ENCODE measurements at regions not wholly inside any gene's neighbourhood (a gene's known extent, or its start where the extent isn't known, plus 50 kb on each side); places are given as distances from the start of the nearest gene placed in this dataset.

GRCh38 chr9:129524582-129525270, 96.2 kb downstream of the C9orf50 start:
- DNase-seq, result no peak
- no peaks in the 10 kb centered on the region for H3K27me3 ChIP-seq (ENCODE audit: control insufficient read depth, insufficient read depth, low read length)
- H3K4me3 ChIP-seq (ENCODE audit: insufficient read depth, low read depth, low read length), result no peak overlapping the region
- no peaks in the 10 kb centered on the region for H3K36me3 ChIP-seq (replicated peaks; ENCODE audit: control insufficient read depth, insufficient read depth, low read length)

- Histone ChIP-seq H3K36me3 (replicated peaks; ENCODE audit: control insufficient read depth, insufficient read depth, low read length) (no peaks in the 10 kb centered on the region), H3K27me3 (ENCODE audit: control insufficient read depth, insufficient read depth, low read length) (no peaks in the 10 kb centered on the region), H3K4me3 (ENCODE audit: insufficient read depth, low read depth, low read length) (no peak overlapping the region)
- DNase-seq, result peak; percentile 51
Measured at GRCh38 chr9:129523943-129524581, 96.8 kb downstream of the C9orf50 start.

- Histone ChIP-seq H3K36me3 (replicated peaks; ENCODE audit: control insufficient read depth, insufficient read depth, low read length) (no peaks in the 10 kb centered on the region), H3K4me3 (ENCODE audit: insufficient read depth, low read depth, low read length) (no peak overlapping the region), H3K27me3 (ENCODE audit: control insufficient read depth, insufficient read depth, low read length) (no peaks in the 10 kb centered on the region)
- no peak for DNase-seq
Measured at GRCh38 chr9:129522351-129522750, 98.5 kb downstream of the C9orf50 start.

GRCh38 chr9:129520082-129520481, 100.8 kb downstream of the C9orf50 start:
- Histone ChIP-seq H3K4me3 (ENCODE audit: insufficient read depth, low read depth, low read length) (no peak overlapping the region), H3K36me3 (replicated peaks; ENCODE audit: control insufficient read depth, insufficient read depth, low read length) (no peaks in the 10 kb centered on the region), H3K27me3 (ENCODE audit: control insufficient read depth, insufficient read depth, low read length) (no peaks in the 10 kb centered on the region)
- no peak for DNase-seq

GRCh38 chr9:129518074-129518473, 102.8 kb downstream of the C9orf50 start:
- no peak for DNase-seq
- Histone ChIP-seq H3K27me3 (ENCODE audit: control insufficient read depth, insufficient read depth, low read length) (no peaks in the 10 kb centered on the region), H3K4me3 (ENCODE audit: insufficient read depth, low read depth, low read length) (no peak overlapping the region), H3K36me3 (replicated peaks; ENCODE audit: control insufficient read depth, insufficient read depth, low read length) (no peaks in the 10 kb centered on the region)

- no peak for DNase-seq
Measured at GRCh38 chr9:129517006-129517405, 103.9 kb downstream of the C9orf50 start.

GRCh38 chr9:129514891-129515290, 106.0 kb downstream of the C9orf50 start:
- Histone ChIP-seq H3K27me3 (ENCODE audit: control insufficient read depth, insufficient read depth, low read length) (no peaks in the 10 kb centered on the region), H3K36me3 (replicated peaks; ENCODE audit: control insufficient read depth, insufficient read depth, low read length) (no peaks in the 10 kb centered on the region), H3K4me3 (ENCODE audit: insufficient read depth, low read depth, low read length) (no peak overlapping the region)
- DNase-seq, result no peak

More at GRCh38 chr9:129517006-129517405, 103.9 kb downstream of the C9orf50 start:
- Histone ChIP-seq H3K4me3 (ENCODE audit: insufficient read depth, low read depth, low read length) (no peak overlapping the region), H3K36me3 (replicated peaks; ENCODE audit: control insufficient read depth, insufficient read depth, low read length) (no peaks in the 10 kb centered on the region), H3K27me3 (ENCODE audit: control insufficient read depth, insufficient read depth, low read length) (no peaks in the 10 kb centered on the region)

GRCh38 chr9:129514497-129514867, 106.4 kb downstream of the C9orf50 start:
- no peaks in the 10 kb centered on the region for H3K36me3 ChIP-seq (replicated peaks; ENCODE audit: control insufficient read depth, insufficient read depth, low read length)
- H3K4me3 ChIP-seq (ENCODE audit: insufficient read depth, low read depth, low read length), result no peak overlapping the region
- H3K27me3 ChIP-seq (ENCODE audit: control insufficient read depth, insufficient read depth, low read length), result no peaks in the 10 kb centered on the region
- no peak for DNase-seq

- Histone ChIP-seq H3K27me3 (ENCODE audit: control insufficient read depth, insufficient read depth, low read length) (no peaks in the 10 kb centered on the region), H3K4me3 (ENCODE audit: insufficient read depth, low read depth, low read length) (no peak overlapping the region), H3K36me3 (replicated peaks; ENCODE audit: control insufficient read depth, insufficient read depth, low read length) (no peaks in the 10 kb centered on the region)
- DNase-seq, result peak; percentile 11
Measured at GRCh38 chr9:129513856-129514496, 106.9 kb downstream of the C9orf50 start.

GRCh38 chr9:129513282-129513681, 107.6 kb downstream of the C9orf50 start:
- Histone ChIP-seq H3K27me3 (ENCODE audit: control insufficient read depth, insufficient read depth, low read length) (no peaks in the 10 kb centered on the region), H3K4me3 (ENCODE audit: insufficient read depth, low read depth, low read length) (no peak overlapping the region), H3K36me3 (replicated peaks; ENCODE audit: control insufficient read depth, insufficient read depth, low read length) (no peaks in the 10 kb centered on the region)
- peak; percentile 22 for DNase-seq

GRCh38 chr9:129511285-129511900, 109.5 kb downstream of the C9orf50 start:
- Histone ChIP-seq H3K27me3 (ENCODE audit: control insufficient read depth, insufficient read depth, low read length) (peaks cover 2% of the 10 kb centered on the region; the same call in 1 of the 2 replicates), H3K4me3 (ENCODE audit: insufficient read depth, low read depth, low read length) (no peak overlapping the region), H3K36me3 (replicated peaks; ENCODE audit: control insufficient read depth, insufficient read depth, low read length) (no peaks in the 10 kb centered on the region)
- DNase-seq, result peak; percentile 24

GRCh38 chr9:129509533-129509928, 111.4 kb downstream of the C9orf50 start:
- H3K27me3 ChIP-seq (ENCODE audit: control insufficient read depth, insufficient read depth, low read length), result peaks cover 2% of the 10 kb centered on the region; the same call in 1 of the 2 replicates
- H3K36me3 ChIP-seq (replicated peaks; ENCODE audit: control insufficient read depth, insufficient read depth, low read length), result no peaks in the 10 kb centered on the region
- no peak for DNase-seq
- no peak overlapping the region for H3K4me3 ChIP-seq (ENCODE audit: insufficient read depth, low read depth, low read length)

GRCh38 chr9:129507805-129508204, 113.1 kb downstream of the C9orf50 start:
- DNase-seq, result no peak
- H3K4me3 ChIP-seq (ENCODE audit: insufficient read depth, low read depth, low read length), result no peak overlapping the region
- peaks cover 2% of the 10 kb centered on the region; the same call in 1 of the 2 replicates for H3K27me3 ChIP-seq (ENCODE audit: control insufficient read depth, insufficient read depth, low read length)
- H3K36me3 ChIP-seq (replicated peaks; ENCODE audit: control insufficient read depth, insufficient read depth, low read length), result no peaks in the 10 kb centered on the region

GRCh38 chr9:129506892-129507291, 114.0 kb downstream of the C9orf50 start:
- no peak overlapping the region for H3K4me3 ChIP-seq (ENCODE audit: insufficient read depth, low read depth, low read length)
- H3K27me3 ChIP-seq (ENCODE audit: control insufficient read depth, insufficient read depth, low read length), result peaks cover 2% of the 10 kb centered on the region; the same call in 1 of the 2 replicates
- H3K36me3 ChIP-seq (replicated peaks; ENCODE audit: control insufficient read depth, insufficient read depth, low read length), result no peaks in the 10 kb centered on the region
- peak; percentile 71 for DNase-seq

- DNase-seq, result no peak
- H3K27me3 ChIP-seq (ENCODE audit: control insufficient read depth, insufficient read depth, low read length), result peaks cover 2% of the 10 kb centered on the region; the same call in 1 of the 2 replicates
- no peak overlapping the region for H3K4me3 ChIP-seq (ENCODE audit: insufficient read depth, low read depth, low read length)
- no peaks in the 10 kb centered on the region for H3K36me3 ChIP-seq (replicated peaks; ENCODE audit: control insufficient read depth, insufficient read depth, low read length)
Measured at GRCh38 chr9:129506041-129506440, 114.9 kb downstream of the C9orf50 start.

All from H7 (cell line).